ENCODE measurements at regions not wholly inside any gene's neighbourhood (a gene's known extent, or its start where the extent isn't known, plus 50 kb on each side); places are given as distances from the start of the nearest gene placed in this dataset.

DNA sequence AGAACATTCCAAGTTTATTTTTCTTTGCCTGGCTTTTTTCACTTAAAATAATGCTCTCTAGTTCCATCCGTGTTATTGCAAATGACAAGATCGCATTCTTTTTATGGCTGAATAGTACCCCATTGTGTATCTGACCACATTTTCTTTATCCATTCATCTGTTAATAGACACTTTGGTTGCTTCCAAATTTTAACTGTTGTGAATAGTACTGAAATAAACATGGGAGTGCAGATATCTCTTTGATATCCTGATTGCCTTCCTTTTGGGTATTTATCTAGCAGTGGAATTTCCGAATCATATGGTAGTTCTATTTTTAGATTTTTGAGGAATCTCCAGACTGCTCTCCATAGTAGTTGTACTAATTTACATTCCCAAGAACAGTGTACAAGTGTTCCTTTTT is 230.5 kb downstream of the FIGN start:
- Histone ChIP-seq H4K20me1 (ENCODE audit: low read depth, low read length) (no peaks in the 10 kb centered on the region), H3K4me3 (ENCODE audit: insufficient read depth, low read length, poor library complexity, severe bottlenecking) (no peak overlapping the region), H3K36me3 (ENCODE audit: low read length) (no peaks in the 10 kb centered on the region), H3F3A (ENCODE audit: insufficient read depth) (no peaks in the 10 kb centered on the region), H3K4me2 (ENCODE audit: low read depth, low read length, poor library complexity, severe bottlenecking) (no peak overlapping the region), H3K27ac (ENCODE audit: low read depth, low read length) (no peak overlapping the region), H3K27me3 (ENCODE audit: low read length) (no peaks in the 10 kb centered on the region), H3K9me2 (replicated peaks; ENCODE audit: insufficient read depth, low read length) (no peaks in the 10 kb centered on the region), H2AFZ (ENCODE audit: low read depth, low read length, severe bottlenecking) (no peak overlapping the region), H3K79me2 (ENCODE audit: insufficient read depth, low read length) (no peaks in the 10 kb centered on the region), H3K9me3 (ENCODE audit: insufficient read depth, low read length) (no peaks in the 10 kb centered on the region), H3K9ac (ENCODE audit: low read length) (no peak overlapping the region)
- no peak for TF ChIP-seq EZH2phosphoT487 (conservative IDR thresholded peaks at IDR 0.05; ENCODE audit: low read length)
- TF ChIP-seq, protein P1, sequence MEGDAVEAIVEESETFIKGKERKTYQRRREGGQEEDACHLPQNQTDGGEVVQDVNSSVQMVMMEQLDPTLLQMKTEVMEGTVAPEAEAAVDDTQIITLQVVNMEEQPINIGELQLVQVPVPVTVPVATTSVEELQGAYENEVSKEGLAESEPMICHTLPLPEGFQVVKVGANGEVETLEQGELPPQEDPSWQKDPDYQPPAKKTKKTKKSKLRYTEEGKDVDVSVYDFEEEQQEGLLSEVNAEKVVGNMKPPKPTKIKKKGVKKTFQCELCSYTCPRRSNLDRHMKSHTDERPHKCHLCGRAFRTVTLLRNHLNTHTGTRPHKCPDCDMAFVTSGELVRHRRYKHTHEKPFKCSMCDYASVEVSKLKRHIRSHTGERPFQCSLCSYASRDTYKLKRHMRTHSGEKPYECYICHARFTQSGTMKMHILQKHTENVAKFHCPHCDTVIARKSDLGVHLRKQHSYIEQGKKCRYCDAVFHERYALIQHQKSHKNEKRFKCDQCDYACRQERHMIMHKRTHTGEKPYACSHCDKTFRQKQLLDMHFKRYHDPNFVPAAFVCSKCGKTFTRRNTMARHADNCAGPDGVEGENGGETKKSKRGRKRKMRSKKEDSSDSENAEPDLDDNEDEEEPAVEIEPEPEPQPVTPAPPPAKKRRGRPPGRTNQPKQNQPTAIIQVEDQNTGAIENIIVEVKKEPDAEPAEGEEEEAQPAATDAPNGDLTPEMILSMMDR (IDR thresholded peaks at IDR 0.05; ENCODE audit: insufficient read depth, low read length, poor library complexity, severe bottlenecking), result no peak

DNA sequence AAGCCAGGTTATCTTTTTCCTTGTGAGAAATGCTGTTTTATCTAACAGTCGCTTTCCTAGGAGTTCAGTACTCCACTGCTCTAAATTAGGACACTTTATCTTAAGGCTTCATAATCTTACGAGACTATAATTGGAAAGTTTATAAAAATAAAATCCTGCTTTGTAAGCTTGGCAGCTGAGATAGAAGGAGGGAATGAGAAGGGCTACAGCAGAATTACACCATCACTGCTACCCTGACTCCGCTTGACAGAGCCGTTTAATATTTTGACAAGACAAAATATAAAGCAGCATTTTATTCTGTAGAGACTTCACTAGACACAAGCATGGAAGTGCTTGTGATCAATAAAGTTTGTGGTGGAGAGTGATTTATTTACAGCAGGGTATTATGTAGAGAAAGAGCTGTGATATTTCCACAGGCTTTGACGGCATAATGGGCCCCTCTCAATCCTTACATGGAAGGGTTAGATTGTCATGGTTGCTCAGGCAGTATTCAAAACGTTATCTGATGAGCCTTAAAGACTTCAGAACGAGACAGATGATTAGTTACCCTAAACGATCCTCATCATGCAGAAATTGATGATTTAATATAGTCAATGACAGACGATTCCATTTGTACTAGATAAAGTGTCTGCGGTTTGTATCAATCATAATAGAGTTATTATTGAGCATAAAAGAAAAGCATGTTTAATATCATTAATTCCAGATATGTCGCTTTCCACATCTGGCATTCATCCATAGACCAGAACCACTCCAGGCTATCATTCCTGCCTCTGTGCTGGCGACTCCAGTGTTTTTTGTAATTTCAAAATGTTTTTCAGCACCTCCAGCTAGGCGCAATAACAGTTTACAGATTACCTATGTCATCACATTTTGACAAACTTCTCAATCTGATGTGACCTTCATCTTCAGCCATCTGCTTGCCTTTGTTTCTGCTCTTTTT is 242.2 kb downstream of the FIGN start:
- Histone ChIP-seq H3K4me2 (ENCODE audit: low read depth, low read length, poor library complexity, severe bottlenecking) (no peak overlapping the region), H2AFZ (ENCODE audit: low read depth, low read length, severe bottlenecking) (no peak overlapping the region), H3F3A (ENCODE audit: insufficient read depth) (no peaks in the 10 kb centered on the region), H3K27me3 (ENCODE audit: low read length) (no peaks in the 10 kb centered on the region), H3K9me2 (replicated peaks; ENCODE audit: insufficient read depth, low read length) (no peaks in the 10 kb centered on the region), H3K9ac (ENCODE audit: low read length) (no peak overlapping the region), H3K27ac (ENCODE audit: low read depth, low read length) (no peak overlapping the region), H3K4me3 (ENCODE audit: insufficient read depth, low read length, poor library complexity, severe bottlenecking) (no peak overlapping the region), H4K20me1 (ENCODE audit: low read depth, low read length) (no peaks in the 10 kb centered on the region), H3K79me2 (ENCODE audit: insufficient read depth, low read length) (no peaks in the 10 kb centered on the region), H3K36me3 (ENCODE audit: low read length) (no peaks in the 10 kb centered on the region), H3K9me3 (ENCODE audit: insufficient read depth, low read length) (no peaks in the 10 kb centered on the region)
- TF ChIP-seq EZH2phosphoT487 (conservative IDR thresholded peaks at IDR 0.05; ENCODE audit: low read length), result no peak
- TF ChIP-seq, protein P1 (IDR thresholded peaks at IDR 0.05; ENCODE audit: insufficient read depth, low read length, poor library complexity, severe bottlenecking), result no peak

DNA sequence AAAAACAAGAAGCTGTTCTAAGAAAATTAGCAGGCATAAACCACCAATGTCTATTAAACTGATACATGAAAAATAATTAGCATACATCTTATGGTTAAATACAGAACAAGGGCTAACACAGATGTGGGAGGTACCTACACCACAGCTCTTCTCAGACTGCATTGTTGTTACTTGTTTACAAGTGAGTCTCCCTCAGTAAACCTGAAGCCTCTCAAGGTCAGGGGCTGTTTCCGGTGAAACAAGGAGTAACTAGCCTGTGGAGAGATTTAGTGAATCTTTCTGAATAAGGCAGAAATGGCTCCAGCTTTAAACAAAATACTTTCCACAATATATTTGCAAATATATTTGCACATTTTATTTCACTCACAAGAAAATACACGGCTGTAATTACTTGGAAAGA is 244.0 kb downstream of the FIGN start:
- H2AFZ ChIP-seq (ENCODE audit: low read depth, low read length, severe bottlenecking), result no peak overlapping the region
- H3K79me2 ChIP-seq (ENCODE audit: insufficient read depth, low read length), result no peaks in the 10 kb centered on the region
- H3K4me2 ChIP-seq (ENCODE audit: low read depth, low read length, poor library complexity, severe bottlenecking), result no peak overlapping the region
- no peak overlapping the region for H3K9ac ChIP-seq (ENCODE audit: low read length)
- H3K27ac ChIP-seq (ENCODE audit: low read depth, low read length), result no peak overlapping the region
- H3K9me2 ChIP-seq (replicated peaks; ENCODE audit: insufficient read depth, low read length), result no peaks in the 10 kb centered on the region
- H4K20me1 ChIP-seq (ENCODE audit: low read depth, low read length), result no peaks in the 10 kb centered on the region
- H3K4me3 ChIP-seq (ENCODE audit: insufficient read depth, low read length, poor library complexity, severe bottlenecking), result no peak overlapping the region
- H3K9me3 ChIP-seq (ENCODE audit: insufficient read depth, low read length), result no peaks in the 10 kb centered on the region
- no peaks in the 10 kb centered on the region for H3K36me3 ChIP-seq (ENCODE audit: low read length)
- no peaks in the 10 kb centered on the region for H3F3A ChIP-seq (ENCODE audit: insufficient read depth)
- no peak for TF ChIP-seq EZH2phosphoT487 (conservative IDR thresholded peaks at IDR 0.05; ENCODE audit: low read length)
- TF ChIP-seq, protein P1 (IDR thresholded peaks at IDR 0.05; ENCODE audit: insufficient read depth, low read length, poor library complexity, severe bottlenecking), result no peak
- H3K27me3 ChIP-seq (ENCODE audit: low read length), result no peaks in the 10 kb centered on the region
